Kidney (tissue), 13 donors: ENCODE measurements at regions not wholly inside any gene's neighbourhood (a gene's known extent, or its start where the extent isn't known, plus 50 kb on each side); places are given as distances from the start of the nearest gene placed in this dataset.
"Not testable (repeated sequence)": the region's sequence is repeated elsewhere in the genome, so short reads cannot be mapped to it uniquely, and the experiment has no call there.

Source experiments
- DNase-seq, 5 donors: peaks; one replicate each; pipeline ENCODE4 v3.0.0-alpha.2; 2013 to 2020
- FAIRE-seq: peaks from 2 replicates; lab custom pipeline; 2012; peaks lifted over from hg19 to GRCh38; lab: Jason Lieb, UNC
- H3K27ac ChIP-seq, 2 donors: one replicate each; pipeline ENCODE4 v1.7.0; 2013; ENCODE audit warnings: low read depth in 2 of 2, low read length in 2 of 2, inconsistent platforms in 1 of 2
- H3K27me3 ChIP-seq: one replicate; pipeline ENCODE4 v1.7.1; 2013; ENCODE audit warnings: low read length, inconsistent platforms; ENCODE audit not compliant: control insufficient read depth, insufficient read depth
- H3K36me3 ChIP-seq, 3 donors: one replicate each; pipeline versions ENCODE4 v1.7.0 to v1.7.1; 2013; ENCODE audit warnings: low read length in 3 of 3, control low read depth in 1 of 3, inconsistent platforms in 1 of 3; ENCODE audit not compliant: insufficient read depth in 3 of 3, control insufficient read depth in 2 of 3
- H3K4me1 ChIP-seq, 3 donors: one replicate each; pipeline versions ENCODE4 v1.7.0 to v1.7.1; 2013; ENCODE audit warnings: low read length in 3 of 3, inconsistent platforms in 1 of 3, low read depth in 1 of 3; ENCODE audit not compliant: control insufficient read depth in 2 of 3, insufficient read depth in 2 of 3
- H3K4me3 ChIP-seq, 3 donors: one replicate each; pipeline versions ENCODE4 v1.7.0 to v1.8.1; 2013; ENCODE audit warnings: low read length in 3 of 3, control low read depth in 1 of 3, inconsistent platforms in 1 of 3
- H3K9ac ChIP-seq, 3 donors: one replicate each; pipeline versions ENCODE4 v1.7.0 to v1.7.1; 2013; ENCODE audit warnings: low read length in 3 of 3, control low read depth in 1 of 3, inconsistent platforms in 1 of 3
- H3K9me3 ChIP-seq, 3 donors: one replicate each; pipeline versions ENCODE4 v1.7.0 to v1.7.1; 2013; ENCODE audit warnings: low read length in 3 of 3, control low read depth in 1 of 3, inconsistent platforms in 1 of 3; ENCODE audit not compliant: control insufficient read depth in 2 of 3, insufficient read depth in 1 of 3
- intact Hi-C: fragments of 100-400 bp; cut with DNase I; formaldehyde crosslinking; loops from one replicate; pipeline ENCODE4 v1.11.1; 2022
- TF ChIP-seq, protein P1 (sequence below): IDR thresholded peaks from 3 replicates; pipeline ENCODE4 v1.5.1; 2012; ENCODE audit warnings: mild to moderate bottlenecking, moderate library complexity, borderline replicate concordance; ENCODE audit not compliant: insufficient read depth; ENCODE audit errors: extremely low read depth
- donor health status: control.
- donor health status: control.
- donor health status: control.
- donor health status: control.
- donor health status: control.
- donor health status: DM: yes; HTN: yes; CAD: no.
- donor health status: Normal renal cell carcinoma (clear cell type).

DNA sequence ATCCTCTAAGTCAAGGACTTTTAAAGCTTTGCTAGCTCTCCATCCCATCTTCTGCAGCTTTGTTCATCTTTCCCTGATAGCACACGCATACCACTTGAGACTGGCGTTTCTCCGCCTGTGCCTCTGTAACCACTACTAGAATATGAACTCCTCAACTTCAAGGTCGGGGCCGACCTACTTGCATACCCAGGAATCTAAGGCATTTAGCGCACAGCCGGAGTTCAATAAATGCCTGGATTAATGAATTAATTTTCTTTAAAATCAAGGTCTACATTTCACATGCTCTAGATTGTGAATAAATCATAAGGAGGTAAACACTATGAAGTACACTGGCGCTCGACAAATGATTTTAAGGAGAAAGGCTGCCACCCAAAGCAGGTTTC is 89.3 kb downstream of the HNRNPD start:
- no peak overlapping the region for H3K27ac ChIP-seq
- intact Hi-C loops = no loop called here
- peak overlapping the region; percentile 50 to 75 (median 62) for H3K4me3 ChIP-seq
- no peaks in the 10 kb centered on the region for H3K27me3 ChIP-seq
- no peaks in the 10 kb centered on the region for H3K36me3 ChIP-seq
- DNase-seq (no peak), FAIRE-seq (no peak)
- peaks cover 0 to 6% (median 0%) of the 10 kb centered on the region in 3 donors for H3K4me1 ChIP-seq
- TF ChIP-seq, protein P1, sequence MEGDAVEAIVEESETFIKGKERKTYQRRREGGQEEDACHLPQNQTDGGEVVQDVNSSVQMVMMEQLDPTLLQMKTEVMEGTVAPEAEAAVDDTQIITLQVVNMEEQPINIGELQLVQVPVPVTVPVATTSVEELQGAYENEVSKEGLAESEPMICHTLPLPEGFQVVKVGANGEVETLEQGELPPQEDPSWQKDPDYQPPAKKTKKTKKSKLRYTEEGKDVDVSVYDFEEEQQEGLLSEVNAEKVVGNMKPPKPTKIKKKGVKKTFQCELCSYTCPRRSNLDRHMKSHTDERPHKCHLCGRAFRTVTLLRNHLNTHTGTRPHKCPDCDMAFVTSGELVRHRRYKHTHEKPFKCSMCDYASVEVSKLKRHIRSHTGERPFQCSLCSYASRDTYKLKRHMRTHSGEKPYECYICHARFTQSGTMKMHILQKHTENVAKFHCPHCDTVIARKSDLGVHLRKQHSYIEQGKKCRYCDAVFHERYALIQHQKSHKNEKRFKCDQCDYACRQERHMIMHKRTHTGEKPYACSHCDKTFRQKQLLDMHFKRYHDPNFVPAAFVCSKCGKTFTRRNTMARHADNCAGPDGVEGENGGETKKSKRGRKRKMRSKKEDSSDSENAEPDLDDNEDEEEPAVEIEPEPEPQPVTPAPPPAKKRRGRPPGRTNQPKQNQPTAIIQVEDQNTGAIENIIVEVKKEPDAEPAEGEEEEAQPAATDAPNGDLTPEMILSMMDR = no peak
- no peaks in the 10 kb centered on the region for H3K9me3 ChIP-seq
- H3K9ac ChIP-seq = peak overlapping the region in 2 of 3 donors; percentile 43 to 50

DNA sequence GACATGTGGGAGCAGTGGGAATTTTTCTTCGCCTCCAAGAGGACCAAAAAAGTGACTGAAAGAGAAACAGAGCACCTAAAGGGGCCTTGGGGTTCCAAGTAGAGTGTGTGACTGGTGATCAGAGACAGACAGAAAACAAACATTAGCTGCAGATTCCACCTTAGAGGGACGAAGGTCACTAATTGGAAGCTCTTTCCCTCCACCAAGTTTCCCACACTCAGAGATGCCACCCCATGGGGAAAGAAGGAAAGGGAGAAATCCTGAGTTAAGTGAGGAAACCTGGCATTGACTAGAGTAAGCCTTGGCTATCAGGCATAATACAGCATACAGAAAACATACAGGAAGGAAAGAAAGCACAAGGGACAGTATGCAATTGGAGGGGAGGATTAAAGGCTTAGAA is 90.9 kb downstream of the HNRNPD start:
- DNase-seq (no peak), FAIRE-seq (no peak)
- intact Hi-C loops = no loop called here
- Histone ChIP-seq H3K4me3 (no peak overlapping the region), H3K4me1 (peaks cover 0 to 6% (median 0%) of the 10 kb centered on the region in 3 donors), H3K9ac (no peak overlapping the region), H3K27me3 (no peaks in the 10 kb centered on the region), H3K27ac (no peak overlapping the region), H3K36me3 (no peaks in the 10 kb centered on the region), H3K9me3 (no peaks in the 10 kb centered on the region)
- TF ChIP-seq, protein P1 = no peak

DNA sequence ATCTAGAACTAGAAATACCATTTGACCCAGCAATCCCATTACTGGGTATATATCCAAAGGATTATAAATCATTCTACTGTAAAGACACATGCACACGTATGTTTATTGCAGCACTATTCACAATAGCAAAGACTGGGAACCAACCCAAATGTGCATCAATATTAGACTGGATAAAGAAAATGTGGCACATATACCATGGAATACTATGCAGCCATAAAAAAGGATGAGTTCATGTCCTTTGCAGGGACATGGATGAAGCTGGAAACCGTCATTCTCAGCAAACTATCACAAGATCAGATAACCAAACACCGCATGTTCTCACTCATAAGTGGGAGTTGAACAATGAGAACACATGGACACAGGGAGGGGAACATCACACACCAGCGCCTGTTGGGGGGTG is 94.2 kb downstream of the HNRNPD start:
- FAIRE-seq, H3K9me3 ChIP-seq, H3K4me3 ChIP-seq, H3K27me3 ChIP-seq, DNase-seq, intact Hi-C loops, H3K27ac ChIP-seq, H3K4me1 ChIP-seq, H3K9ac ChIP-seq, H3K36me3 ChIP-seq: not testable (repeated sequence)

DNA sequence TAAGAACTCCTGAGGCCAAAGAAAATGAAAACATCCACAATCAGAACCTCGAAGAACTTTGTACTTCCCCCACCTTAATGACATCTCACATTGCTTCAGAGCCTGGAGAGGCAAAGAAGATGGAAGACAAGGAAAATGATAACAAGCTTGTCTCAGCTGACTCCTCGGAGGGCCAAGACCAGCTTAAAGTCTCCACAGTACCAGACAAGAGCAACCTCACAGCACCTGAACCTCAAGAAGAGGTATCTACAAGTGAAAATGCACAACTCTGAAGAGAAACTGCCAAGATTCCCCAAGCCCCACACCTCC is 97.5 kb downstream of the HNRNPD start:
- no peak for DNase-seq
- FAIRE-seq = no peak
- Histone ChIP-seq H3K9me3 (no peaks in the 10 kb centered on the region), H3K9ac (no peak overlapping the region), H3K36me3 (no peaks in the 10 kb centered on the region), H3K27me3 (no peaks in the 10 kb centered on the region), H3K27ac (no peak overlapping the region), H3K4me1 (no peaks in the 10 kb centered on the region), H3K4me3 (no peak overlapping the region)
- intact Hi-C loops = no loop called here
- TF ChIP-seq, protein P1 = no peak
